ENCODE measurements at regions not wholly inside any gene's neighbourhood (a gene's known extent, or its start where the extent isn't known, plus 50 kb on each side); places are given as distances from the start of the nearest gene placed in this dataset.
A peak's percentile ranks its signal among the peaks of the same experiment; 100 is the strongest.
"Not testable (repeated sequence)": the region's sequence is repeated elsewhere in the genome, so short reads cannot be mapped to it uniquely, and the experiment has no call there.

DNA sequence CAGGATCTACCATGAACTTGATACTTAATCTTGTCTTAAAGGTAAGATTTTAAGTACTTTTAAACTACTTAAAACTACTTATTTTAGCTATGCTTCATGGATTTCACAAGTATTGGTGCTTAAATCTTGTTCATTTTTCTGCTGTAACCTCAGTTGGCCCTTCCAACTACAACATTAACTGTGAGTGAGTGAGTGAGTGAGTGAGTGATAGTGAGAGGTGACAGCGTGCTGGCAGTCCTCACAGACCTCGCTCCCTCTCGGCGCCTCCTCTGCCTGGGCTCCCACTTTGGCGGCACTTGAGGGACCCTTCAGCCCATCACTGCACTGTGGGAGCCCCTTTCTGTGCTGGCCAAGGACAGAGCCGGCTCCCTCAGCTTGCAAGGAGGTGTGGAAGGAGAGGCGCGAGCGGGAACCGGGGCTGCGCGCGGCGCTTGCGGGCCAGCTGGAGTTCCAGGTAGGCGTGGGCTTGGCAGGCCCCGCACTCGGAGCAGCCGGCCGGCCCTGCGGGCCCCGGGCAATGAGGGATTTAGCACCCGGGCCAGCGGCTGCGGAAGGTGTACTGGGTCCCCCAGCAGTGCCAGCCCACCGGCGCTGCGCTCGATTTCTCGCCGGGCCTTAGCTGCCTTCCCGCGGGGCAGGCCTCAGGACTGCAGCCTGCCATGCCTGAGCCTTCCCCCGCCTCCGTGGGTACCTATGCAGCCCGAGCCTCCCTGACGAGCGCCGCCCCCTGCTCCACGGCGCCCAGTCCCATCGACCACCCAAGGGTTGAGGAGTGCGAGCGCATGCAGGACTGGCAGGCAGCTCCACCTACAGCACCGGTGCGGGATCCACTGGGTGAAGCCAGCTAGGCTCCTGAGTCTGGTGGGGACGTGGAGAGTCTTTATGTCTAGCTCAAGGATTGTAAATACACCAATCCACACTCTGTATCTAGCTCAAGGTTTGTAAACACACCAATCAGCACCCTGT is 1558.6 kb upstream of the SEL1L start:
- DNase-seq (ENCODE audit: low spot score): not testable (repeated sequence)

DNA sequence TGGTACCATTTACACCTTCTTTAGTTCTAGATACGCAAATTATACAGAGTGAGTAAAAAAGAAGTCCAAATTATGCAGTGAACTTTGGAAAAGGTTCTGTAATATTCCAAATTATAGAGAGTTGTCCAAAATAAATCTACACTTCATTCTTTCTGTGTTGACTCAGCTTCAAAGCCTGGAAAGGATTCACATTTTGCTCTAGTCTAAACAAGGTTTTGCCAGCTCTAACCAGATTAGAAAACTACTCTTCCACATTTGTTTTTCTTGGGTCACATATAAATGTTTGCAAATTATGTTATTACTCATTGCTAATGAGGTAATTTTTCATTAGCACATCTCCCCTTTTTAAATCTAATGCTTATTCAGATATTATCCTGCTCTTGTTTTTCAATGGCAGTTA is 1562.4 kb upstream of the SEL1L start:
- no peak for DNase-seq (ENCODE audit: low spot score)

DNA sequence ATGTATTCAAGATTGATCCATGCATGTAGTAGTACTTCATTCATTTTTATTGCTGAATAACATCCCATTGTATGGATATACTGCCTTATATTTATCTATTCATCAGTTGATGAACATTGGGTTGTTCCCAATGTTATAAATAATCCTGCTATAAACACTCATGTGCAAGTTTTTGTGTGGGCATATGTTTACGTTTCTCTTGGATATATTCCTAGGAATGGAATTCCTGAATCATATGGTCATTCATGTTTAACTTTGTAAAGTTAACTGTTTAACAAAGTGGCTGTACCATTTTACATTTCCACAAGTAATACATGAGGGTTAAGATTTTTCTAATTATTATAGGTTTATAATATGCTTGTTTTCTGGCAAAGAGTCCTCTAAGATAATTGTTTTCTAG is 1568.2 kb upstream of the SEL1L start:
- no peak for DNase-seq (ENCODE audit: low spot score)

DNA sequence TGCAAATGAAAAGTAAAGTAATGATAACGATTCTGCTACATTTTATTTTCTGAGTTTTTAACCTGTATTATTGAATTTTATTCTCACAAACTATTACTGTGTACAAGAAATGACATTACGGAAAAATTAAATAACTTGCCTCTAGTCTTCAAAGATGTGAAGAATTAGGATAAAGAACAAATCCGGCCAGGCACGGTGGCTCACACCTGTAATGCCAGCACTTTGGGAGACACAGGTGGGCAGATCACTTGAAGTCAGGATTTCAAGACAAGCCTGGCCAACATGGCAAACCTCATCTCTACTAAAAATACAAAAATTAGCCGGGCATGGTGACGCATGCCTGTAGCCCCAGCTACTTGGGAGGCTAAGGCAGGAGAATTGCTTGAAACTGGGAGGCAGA is 1584.4 kb upstream of the SEL1L start:
- no peak for DNase-seq (ENCODE audit: low spot score)

DNA sequence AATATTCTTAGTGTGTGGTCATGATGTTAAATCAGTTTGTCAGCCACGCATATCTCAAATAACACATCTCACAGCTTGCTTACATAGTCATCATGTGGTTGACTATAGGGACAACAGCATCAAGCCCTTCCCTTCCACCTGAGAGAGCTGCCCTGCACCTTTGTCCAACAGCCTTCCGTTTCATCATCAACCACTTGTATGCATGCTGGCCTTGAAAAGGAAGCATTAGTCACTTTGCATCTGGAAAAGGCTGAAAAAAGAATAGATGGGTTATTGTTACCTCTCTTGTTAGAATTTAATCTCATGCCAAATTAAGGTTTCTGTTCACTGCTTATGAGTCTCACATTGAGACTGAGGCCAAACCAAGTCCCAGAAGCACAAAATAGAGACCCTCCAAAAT is 1586.5 kb upstream of the SEL1L start:
- DNase-seq (ENCODE audit: low spot score): no peak

DNA sequence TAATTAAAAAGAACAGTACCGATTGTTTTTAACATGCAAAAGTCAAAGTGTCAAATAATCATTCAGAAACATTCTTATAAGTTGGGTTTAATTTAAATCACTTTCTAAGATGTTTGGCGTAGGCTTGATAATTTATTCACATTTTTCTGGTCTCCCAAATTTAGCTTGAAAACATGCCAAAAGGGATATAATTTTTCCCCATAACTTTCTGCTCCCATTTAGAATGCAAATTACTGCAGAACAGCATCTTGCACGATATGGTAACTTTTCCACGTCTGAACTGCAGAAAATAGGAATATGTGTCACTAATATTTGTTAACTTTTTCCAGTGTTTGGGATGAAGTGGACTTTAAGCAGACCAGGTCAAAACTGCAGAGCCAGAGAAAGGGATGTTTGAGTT is 1592.4 kb upstream of the SEL1L start:
- no peak for DNase-seq (ENCODE audit: low spot score)

DNA sequence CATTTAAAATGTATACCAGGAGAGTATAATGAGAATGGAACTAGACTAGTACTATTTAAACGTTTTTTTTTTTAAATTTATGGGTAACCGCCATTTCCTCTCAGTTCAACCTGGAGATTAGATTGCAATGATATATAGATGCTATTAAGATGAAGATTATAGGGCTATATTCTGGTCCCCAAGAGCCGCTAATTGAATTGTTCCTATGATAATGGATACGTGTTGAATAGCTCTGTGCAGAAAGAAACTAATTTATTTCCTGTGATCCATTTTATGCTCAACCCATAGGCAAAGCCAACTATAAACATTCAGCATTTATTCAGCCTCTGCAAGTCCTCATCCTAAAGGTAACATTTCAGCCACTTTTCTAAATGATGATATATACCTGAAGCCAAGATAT is 1595.1 kb upstream of the SEL1L start:
- no peak for DNase-seq (ENCODE audit: low spot score)

DNA sequence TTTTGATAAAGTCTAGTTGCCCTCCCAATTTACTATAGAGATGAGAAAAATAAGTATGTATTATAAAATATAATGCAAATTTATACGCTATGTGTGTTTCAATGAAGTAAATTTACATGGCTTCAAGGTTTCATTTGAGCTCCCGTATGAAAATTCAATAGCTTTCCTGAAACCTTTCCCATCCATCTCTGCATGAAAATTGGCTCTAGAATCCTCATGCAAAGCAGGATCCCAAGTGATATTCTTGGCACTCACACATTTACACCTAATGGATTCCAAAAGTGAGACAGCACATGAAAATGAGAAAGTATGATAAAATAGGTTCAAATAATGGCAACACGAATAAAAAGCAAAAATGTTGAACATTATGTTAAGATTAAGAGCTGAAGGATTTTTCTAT is 1595.8 kb upstream of the SEL1L start:
- DNase-seq (ENCODE audit: low spot score): no peak

DNA sequence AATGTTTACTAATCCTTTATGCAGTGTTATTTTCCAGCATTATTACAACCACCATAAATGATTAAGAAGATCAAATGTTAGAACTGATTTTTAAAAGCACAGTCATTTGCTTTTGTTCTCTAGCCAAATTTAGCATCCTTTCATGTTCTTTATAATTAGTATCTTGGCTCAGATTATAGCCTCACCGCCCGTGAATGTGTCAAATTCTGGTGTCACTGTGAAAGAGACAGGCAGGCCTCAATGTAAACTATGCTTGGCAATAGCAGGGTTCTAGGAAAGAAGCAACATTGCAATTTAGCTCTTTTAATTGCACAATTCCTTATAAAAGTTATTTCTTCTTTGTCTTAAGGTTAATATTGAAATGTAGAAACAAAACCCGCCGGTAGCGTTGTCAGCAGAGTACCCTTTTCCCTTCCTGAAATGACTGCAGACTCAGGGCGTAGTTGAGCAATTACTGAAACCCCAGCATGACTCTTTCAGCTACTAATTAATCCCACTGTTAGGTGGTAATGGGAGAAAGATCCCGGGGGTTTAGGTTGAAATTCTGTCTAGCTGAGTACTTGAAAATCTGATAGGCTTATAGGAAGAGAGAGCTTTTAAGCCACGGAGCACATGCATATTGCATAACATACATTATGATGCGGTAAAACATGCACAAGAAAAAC is 1600.5 kb upstream of the SEL1L start:
- no peak for DNase-seq (ENCODE audit: low spot score)

DNA sequence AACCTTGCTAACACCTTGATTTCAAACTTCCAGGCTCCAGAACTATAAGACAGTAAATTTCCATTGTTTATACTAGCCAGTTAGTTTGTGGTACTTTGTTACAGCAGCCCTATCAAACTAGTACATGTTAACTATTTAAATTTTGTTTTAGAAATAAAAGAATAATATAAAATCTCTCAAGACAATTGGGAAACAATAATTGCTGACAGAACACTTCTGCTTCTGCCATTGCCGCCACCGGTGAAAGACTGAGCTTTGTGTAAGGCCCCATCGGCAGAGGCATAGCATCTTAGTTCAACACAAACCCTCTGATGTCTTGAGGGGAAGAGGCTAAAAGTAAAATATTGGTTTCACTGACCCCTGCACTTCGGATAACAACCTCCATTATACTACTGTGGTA is 1607.1 kb upstream of the SEL1L start:
- DNase-seq (ENCODE audit: low spot score): no peak

DNA sequence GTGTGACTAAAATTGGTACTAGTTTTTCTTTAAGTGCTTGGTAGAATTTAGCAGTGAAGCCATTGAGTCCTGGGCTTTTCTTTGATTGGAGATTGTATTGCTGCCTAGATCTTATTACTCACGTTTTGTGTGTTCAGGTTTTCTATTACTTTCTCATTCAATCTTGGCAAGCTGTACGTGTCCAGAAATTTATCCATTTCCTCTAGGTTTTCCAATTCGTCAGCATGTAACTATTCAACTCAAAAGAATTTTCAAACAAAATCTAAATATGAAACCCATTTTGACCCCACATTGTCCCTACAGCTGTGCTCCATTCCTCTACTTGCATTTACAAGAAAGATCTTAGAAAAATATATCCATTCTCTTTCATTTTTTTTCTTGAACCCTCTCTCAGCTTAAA is 1613.4 kb upstream of the SEL1L start:
- no peak for DNase-seq (ENCODE audit: low spot score)

DNA sequence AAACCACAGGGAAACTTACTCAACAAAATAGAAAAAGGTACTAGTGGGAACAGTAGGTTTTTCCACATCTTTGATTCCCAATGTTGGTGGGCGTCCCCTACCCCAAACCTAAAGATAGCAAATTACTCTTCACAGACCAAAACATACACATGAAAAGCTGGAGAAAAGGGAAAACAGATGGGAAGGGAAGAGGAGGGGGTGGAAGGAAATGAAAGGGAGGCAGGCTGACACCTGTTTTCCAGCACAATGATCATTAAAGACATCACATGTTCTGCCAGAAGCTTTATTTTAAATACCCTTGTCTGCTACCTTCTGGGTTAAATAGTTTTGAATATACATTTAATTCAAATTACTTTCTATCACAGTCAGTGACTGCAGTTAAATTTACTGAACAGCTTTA is 1617.9 kb upstream of the SEL1L start:
- DNase-seq (ENCODE audit: low spot score): no peak

DNA sequence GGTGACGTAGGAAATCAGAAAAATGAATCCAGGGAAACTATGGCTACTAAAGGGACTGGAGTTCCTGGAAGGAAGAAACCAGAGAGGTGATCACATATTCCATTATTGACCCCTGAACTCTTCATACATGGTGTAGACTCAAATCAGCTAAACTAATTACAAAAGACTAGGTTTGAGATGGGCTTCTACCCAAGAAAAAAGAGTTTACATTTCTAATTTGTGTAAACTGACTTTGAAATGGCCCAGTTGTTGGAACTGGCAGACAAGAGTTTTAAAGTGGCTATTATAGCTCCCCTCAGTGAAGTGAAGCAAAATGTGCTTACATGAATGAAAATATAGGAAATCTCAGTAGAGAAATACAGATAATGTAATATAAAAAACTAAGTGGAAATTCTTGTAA is 1619.4 kb upstream of the SEL1L start:
- no peak for DNase-seq (ENCODE audit: low spot score)

DNA sequence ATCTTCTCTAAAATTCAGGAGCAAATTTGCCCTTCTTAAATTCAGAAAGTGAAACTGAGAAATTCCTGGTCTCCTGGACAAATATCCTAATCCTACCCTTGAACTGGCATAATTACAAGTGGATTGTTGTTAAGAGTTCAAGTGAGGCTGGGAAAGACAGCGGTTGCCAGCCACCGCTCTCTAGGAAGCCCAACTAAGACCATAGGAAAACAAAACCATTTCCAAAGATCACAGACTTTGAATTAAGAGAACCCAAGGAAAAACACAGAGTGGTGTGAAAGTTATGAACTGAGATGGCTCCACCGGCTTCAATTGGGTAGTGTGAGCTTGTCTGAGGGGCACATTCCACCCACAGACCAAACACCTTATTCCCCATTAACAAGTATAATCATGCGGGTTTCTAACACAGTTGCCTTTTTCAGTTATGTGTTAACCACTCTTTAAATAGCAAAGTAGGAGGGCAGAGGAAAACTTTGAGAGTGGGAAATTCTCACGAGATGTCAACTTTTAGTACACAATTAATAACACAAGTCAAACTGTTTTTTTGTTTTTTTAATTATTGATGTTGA is 1628.8 kb upstream of the SEL1L start:
- no peak for DNase-seq (ENCODE audit: low spot score)

DNA sequence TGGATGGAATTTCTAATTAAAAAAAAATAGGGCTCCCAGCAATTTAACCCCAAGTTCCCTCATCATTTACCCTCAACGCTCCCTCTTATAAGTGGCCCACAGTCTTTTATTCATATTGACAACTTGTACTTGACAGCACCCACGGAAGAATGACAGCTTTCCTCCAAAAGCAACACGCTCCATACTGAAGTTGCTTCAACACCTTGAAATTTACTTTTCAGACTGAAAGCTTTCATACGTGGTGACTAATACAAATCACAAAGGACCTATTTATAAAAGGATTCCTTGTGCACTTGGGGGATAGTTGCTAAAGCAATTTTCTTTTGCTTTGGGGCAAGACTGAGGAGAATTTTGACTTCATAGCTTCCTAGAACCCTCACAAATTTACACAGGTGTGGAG is 1629.4 kb upstream of the SEL1L start:
- peak; percentile 3 for DNase-seq (ENCODE audit: low spot score)

DNA sequence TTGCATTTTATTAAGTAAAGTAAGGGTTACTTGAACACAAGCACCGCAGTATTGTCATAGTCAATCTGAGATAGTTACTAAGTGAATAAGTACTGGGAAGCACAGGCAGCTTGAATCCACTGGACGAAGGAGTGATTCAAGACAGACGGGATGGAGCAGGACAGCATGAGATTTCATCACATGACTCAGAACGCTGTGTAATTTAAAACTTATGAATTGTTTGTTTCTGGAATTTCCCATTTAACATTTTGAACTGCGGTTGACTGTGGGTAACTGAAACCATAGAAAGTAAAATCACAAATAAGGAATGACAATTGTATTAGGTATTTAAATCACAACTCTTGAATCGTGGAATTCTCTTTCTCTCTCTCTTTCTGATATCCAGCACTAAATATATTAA is 1630.4 kb upstream of the SEL1L start:
- DNase-seq (ENCODE audit: low spot score): no peak

DNA sequence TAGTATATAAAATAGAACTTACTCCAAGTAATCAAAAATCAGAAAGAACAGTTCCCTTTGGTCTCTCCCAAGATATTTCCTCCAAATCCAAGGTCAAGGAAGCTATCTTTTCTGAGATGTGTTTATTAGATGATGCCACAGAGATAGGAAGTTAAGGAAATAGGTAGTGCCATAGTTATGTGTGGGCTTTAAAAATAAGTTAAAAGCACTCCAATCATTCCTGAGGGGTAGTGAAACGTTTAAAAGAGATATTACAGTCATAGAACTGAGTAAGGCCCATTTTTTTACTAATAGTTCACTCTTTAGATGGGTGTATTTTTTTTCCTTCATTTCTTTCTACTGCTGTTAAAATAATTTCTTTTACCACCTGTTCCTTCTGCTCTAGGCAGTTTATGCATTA is 1630.9 kb upstream of the SEL1L start:
- DNase-seq (ENCODE audit: low spot score): no peak

DNA sequence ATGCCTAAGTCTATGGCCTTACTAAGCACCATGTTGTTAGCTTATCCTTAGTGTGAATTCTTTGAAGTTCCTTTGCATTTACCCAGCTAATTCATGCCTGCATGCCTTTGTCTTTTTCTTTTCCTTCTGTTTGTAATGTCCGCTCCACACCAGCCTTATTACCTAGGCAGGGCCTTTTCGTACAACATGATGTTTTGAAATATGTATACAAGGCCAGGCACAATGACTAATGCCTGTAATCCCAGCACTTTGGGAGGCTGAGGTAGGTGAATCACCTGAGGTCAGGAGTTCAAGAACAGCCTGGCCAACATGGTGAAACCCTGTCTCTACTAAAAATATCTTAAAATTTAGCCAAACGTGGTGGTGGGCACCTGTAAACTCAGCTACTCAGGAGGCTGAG is 1636.5 kb upstream of the SEL1L start:
- DNase-seq (ENCODE audit: low spot score): no peak

DNA sequence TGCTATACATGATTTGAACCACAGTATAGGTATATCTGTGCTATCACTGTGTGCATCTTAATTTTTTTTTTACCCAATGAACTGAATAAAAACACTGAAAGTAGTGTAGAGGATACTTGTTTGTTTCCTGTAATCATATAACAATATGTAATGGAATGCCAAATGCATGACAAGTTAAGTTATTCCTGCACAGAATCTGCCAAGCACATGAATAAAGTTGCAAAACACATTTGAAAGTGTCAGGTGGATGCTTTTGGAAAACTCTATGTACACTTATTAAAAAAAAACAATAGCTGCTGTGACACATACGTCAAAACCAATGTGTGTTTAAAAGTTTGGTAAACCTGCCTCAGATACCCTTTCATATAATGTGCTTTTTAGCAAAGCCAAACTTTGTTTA is 1638.1 kb upstream of the SEL1L start:
- DNase-seq (ENCODE audit: low spot score): no peak

DNA sequence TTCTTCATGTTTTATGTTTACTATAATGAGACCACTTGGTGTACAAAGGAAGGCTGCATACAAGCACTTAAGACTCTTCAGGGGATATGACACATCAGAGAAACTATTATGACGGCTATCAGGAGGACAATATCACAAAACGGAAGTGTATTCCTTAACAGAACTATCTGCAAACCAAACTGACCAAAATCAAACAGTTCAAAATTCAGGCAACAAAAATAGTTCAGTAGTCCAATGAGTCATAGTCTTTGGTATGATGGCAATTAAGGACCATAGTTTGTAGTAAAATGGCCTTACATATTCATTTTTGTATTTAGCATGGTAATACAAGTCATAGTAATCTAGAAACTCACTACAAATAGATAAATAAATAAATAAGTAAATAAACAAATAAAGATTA is 1638.7 kb upstream of the SEL1L start:
- peak; percentile 4 for DNase-seq (ENCODE audit: low spot score)

DNA sequence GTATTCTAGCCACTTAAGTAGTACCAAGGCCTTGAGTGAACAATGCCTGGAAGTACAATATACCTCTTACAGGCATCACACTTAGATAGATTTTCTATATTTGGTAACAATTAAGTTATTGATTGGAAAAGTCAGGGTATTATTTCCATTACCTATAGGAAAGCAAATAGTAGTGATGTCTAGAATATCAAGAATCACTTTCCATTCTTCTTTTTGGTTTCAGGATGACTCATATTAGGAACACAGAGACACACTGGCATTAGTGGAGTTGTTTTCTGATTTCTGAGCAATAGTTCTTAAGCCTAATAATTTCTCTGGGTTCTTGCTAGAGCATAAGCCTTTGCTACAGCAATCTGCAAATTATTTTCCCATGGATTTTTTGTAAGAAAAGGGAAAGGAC is 1640.0 kb upstream of the SEL1L start:
- no peak for DNase-seq (ENCODE audit: low spot score)

DNA sequence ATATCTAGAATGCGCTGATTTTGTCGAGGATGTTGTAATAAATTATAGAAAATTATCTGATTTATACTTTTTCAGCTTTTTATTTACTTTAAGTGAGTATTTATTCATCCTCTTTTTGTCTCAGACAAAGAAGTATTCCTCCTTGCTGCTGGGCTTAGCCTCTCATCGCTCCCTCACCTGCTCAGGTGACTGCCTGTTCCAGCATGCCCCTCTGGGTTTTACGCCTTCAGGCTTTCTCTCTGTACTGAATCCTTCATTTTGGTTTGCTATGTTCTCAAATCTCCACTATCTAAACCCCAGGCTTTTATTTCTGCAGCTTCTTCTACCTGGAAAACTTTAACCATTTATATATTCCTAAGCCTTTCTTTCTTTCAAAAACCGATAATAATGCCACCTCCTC is 1650.9 kb upstream of the SEL1L start:
- DNase-seq (ENCODE audit: low spot score): no peak

DNA sequence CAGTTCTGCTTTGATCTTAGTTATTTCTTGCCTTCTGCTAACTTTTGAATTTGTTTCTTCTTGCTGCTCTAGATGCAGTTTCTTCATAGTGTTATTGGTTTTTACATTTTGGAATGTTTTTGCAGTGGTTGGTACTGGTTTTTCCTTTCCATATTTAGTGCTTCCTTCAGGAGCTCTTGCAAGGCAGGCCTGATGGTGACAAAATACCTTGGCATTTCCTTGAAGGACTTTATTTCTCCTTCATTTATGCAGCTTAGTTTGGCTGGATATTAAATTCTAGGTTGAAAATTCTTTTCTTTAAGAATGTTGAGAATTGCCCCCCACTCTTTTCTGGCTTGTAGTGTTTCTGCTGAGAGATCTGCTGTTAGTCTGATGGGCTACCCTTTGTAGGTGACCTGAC is 1654.7 kb upstream of the SEL1L start:
- not testable (repeated sequence) for DNase-seq (ENCODE audit: low spot score)

Data from COLO829 (cell line).